OCI-LY7 (cell line): ENCODE measurements at regions not wholly inside any gene's neighbourhood (a gene's known extent, or its start where the extent isn't known, plus 50 kb on each side); places are given as distances from the start of the nearest gene placed in this dataset.

Experiments
- BruUV-seq: library from RNA; stranded (reverse); fragments of 400-500 nt; replicated peaks from 2 replicates; lab custom pipeline; 2021; lab: Mats Ljungman, UMichigan
- CTCF ChIA-PET: fragments of 300-600 bp; sonication (Branson Sonifier 250); formaldehyde crosslinking; loops from one replicate; lab custom pipeline; 2022; ENCODE audit warnings: antibody characterized with exemption; ENCODE audit not compliant: unreplicated experiment; lab: Charles Lee
- POLR2A ChIA-PET: fragments of 300-600 bp; sonication (Branson Sonifier 250); formaldehyde crosslinking; loops from one replicate; lab custom pipeline; 2022; ENCODE audit warnings: antibody characterized with exemption; lab: Charles Lee
- DNase-seq: peaks from one replicate; pipeline ENCODE4 v3.0.0-alpha.2; 2015; ENCODE audit warnings: low spot score
- H2AFZ ChIP-seq: fragments of 200-600 bp; sonication (generic), shearing (Covaris generic); 2 replicates; pipeline ENCODE4 v1.6.1; 2014; ENCODE audit warnings: mild to moderate bottlenecking, antibody characterized with exemption, low read length, moderate library complexity
- H3K27ac ChIP-seq: fragments of 200-600 bp; sonication (generic); 2 replicates; pipeline ENCODE4 v1.5.1; 2014; ENCODE audit warnings: mixed run types, low read depth, mild to moderate bottlenecking, moderate library complexity, low read length, inconsistent platforms; ENCODE audit not compliant: poor library complexity, severe bottlenecking
- H3K36me3 ChIP-seq: fragments of 200-600 bp; sonication (generic); 2 replicates; pipeline ENCODE4 v1.6.1; 2014; ENCODE audit warnings: mild to moderate bottlenecking, antibody characterized with exemption, low read length, moderate library complexity, mixed read lengths; ENCODE audit not compliant: insufficient read depth
- H3K4me1 ChIP-seq: fragments of 200-600 bp; sonication (generic); 2 replicates; pipeline ENCODE4 v1.5.1; 2014; ENCODE audit warnings: mild to moderate bottlenecking, low read length; ENCODE audit not compliant: insufficient read depth, poor library complexity, severe bottlenecking
- H3K4me2 ChIP-seq: fragments of 200-600 bp; sonication (generic); 2 replicates; pipeline ENCODE4 v1.6.1; 2014; ENCODE audit warnings: mild to moderate bottlenecking, low read length
- H3K4me3 ChIP-seq: fragments of 200-600 bp; sonication (generic); 2 replicates; pipeline ENCODE4 v1.5.1; 2014; ENCODE audit warnings: mild to moderate bottlenecking, low read depth, low read length; ENCODE audit not compliant: poor library complexity, severe bottlenecking
- H3K79me2 ChIP-seq: fragments of 200-600 bp; sonication (generic); 2 replicates; pipeline ENCODE4 v1.6.1; 2016; ENCODE audit warnings: low read depth, mild to moderate bottlenecking, low read length, moderate library complexity, mixed read lengths; ENCODE audit not compliant: insufficient read depth
- H3K9me2 ChIP-seq: fragments of 200-600 bp; sonication (generic); 2 replicates; pipeline ENCODE4 v1.6.1; 2016; ENCODE audit warnings: mild to moderate bottlenecking, low read length, mixed read lengths; ENCODE audit not compliant: insufficient read depth
- H3K9me3 ChIP-seq: fragments of 200-600 bp; sonication (generic); 2 replicates; pipeline ENCODE4 v1.6.1; 2014; ENCODE audit warnings: mild to moderate bottlenecking, mixed run types, low read length, mixed read lengths
- H4K20me1 ChIP-seq: fragments of 200-600 bp; sonication (generic); 2 replicates; pipeline ENCODE4 v1.6.1; 2014; ENCODE audit warnings: mild to moderate bottlenecking, antibody characterized with exemption, low read length, moderate library complexity, mixed read lengths; ENCODE audit not compliant: insufficient read depth
- CTCF ChIP-seq: fragments of 200-600 bp; sonication (generic); conservative IDR thresholded peaks from 2 replicates; pipeline ENCODE4 v1.5.1; 2014; ENCODE audit warnings: mild to moderate bottlenecking, antibody characterized with exemption, low read length, moderate library complexity, mixed read lengths
- EZH2phosphoT487 ChIP-seq: fragments of 200-600 bp; sonication (generic); IDR thresholded peaks from 2 replicates; pipeline ENCODE4 v1.6.1; 2018; ENCODE audit warnings: low read depth, borderline replicate concordance, mild to moderate bottlenecking, mixed run types, antibody characterized with exemption, low read length, moderate library complexity, mixed read lengths
- intact Hi-C: fragments of 100-400 bp; cut with micrococcal nuclease; formaldehyde crosslinking; loops from one replicate; pipeline ENCODE4 v1.10.0; 2022; ENCODE audit not compliant: unreplicated experiment

GRCh38 chr6:167706313-167707109 lies 120.2 kb upstream of the AFDN start:
- no peaks in the 10 kb centered on the region for H3K36me3 ChIP-seq
- POLR2A ChIA-PET = interaction anchor here (0.6 kb wide), 1 partner anchor 112 kb away, joined by 4 read pairs; no protein-coding TSS in a partner anchor

GRCh38 chr6:167707686-167708500 lies 118.8 kb upstream of the AFDN start:
- intact Hi-C loops = no loop called here
- no TSS peak for BruUV-seq
- Histone ChIP-seq H3K4me3 (no peak overlapping the region), H3K4me2 (no peak overlapping the region), H3K27ac (no peak overlapping the region), H3K9me2 (no peaks in the 10 kb centered on the region), H3K36me3 (no peaks in the 10 kb centered on the region), H4K20me1 (no peaks in the 10 kb centered on the region), H2AFZ (no peak overlapping the region), H3K9me3 (no peaks in the 10 kb centered on the region), H3K4me1 (peaks cover 5% of the 10 kb centered on the region), H3K79me2 (no peaks in the 10 kb centered on the region)
- DNase-seq = no peak
- TF ChIP-seq CTCF (no peak), EZH2phosphoT487 (no peak)
- CTCF ChIA-PET = no interaction called here
- POLR2A ChIA-PET = interaction anchor here (2.5 kb wide), 1 partner anchor 8 kb away, joined by 9 read pairs; no protein-coding TSS in a partner anchor

More at GRCh38 chr6:167706313-167707109, 120.2 kb upstream of the AFDN start:
- CTCF ChIA-PET = no interaction called here
- intact Hi-C loops = no loop called here
- Histone ChIP-seq H3K79me2 (no peaks in the 10 kb centered on the region), H3K4me3 (no peak overlapping the region), H3K4me1 (peaks cover 5% of the 10 kb centered on the region), H3K9me2 (no peaks in the 10 kb centered on the region), H3K27ac (no peak overlapping the region), H3K4me2 (no peak overlapping the region), H4K20me1 (no peaks in the 10 kb centered on the region), H3K9me3 (no peaks in the 10 kb centered on the region), H2AFZ (0 out of 2 replicates have a peak overlapping the region, but pooled peaks have one; percentile 11)
- BruUV-seq = no TSS peak
- TF ChIP-seq CTCF (no peak), EZH2phosphoT487 (no peak)
- DNase-seq = no peak
